ENCODE measurements at regions not wholly inside any gene's neighbourhood (a gene's known extent, or its start where the extent isn't known, plus 50 kb on each side); places are given as distances from the start of the nearest gene placed in this dataset.

GRCh38 chr2:121052023-121052422 is 233.0 kb downstream of the TFCP2L1 start:
- in situ Hi-C loops (cut with MboI; ENCODE audit: low pct_ligation_motif_present in 1 of 4, low pct_unique_long_range_greater_than_20kb in 1 of 4, low sequenced_read_pairs in 3 of 4) (no loop called here), intact Hi-C loops (cut with DNase I; ENCODE audit: low total_unique reads) (no loop called here)
- no peaks in the 10 kb centered on the region for H3K27me3 ChIP-seq
- WGBS, 2 donors (ENCODE audit: low coverage in 1 of 2): 77 to 86% methylated on average over 1 to 11 of the region's 11 CpGs
- H3K27ac ChIP-seq: no peak overlapping the region
- no peaks in the 10 kb centered on the region for H3K9me3 ChIP-seq
- no peak for DNase-seq
- H3K36me3 ChIP-seq: no peaks in the 10 kb centered on the region
- no peak overlapping the region for H3K4me3 ChIP-seq
- H3K4me1 ChIP-seq: no peaks in the 10 kb centered on the region
- TF ChIP-seq EP300 (IDR thresholded peaks at IDR 0.05; ENCODE audit: low read depth) (no peak), CTCF (IDR thresholded peaks at IDR 0.05) (no peak), POLR2A (IDR thresholded peaks at IDR 0.05) (no peak), POLR2AphosphoS5 (IDR thresholded peaks at IDR 0.05) (no peak)

GRCh38 chr2:121052521-121052920 is 232.5 kb downstream of the TFCP2L1 start:
- 27 to 39% methylated on average over 3 to 6 of the region's 6 CpGs for WGBS, 2 donors (ENCODE audit: low coverage in 1 of 2)
- intact Hi-C loops (cut with DNase I; ENCODE audit: low total_unique reads) (no loop called here), in situ Hi-C loops (cut with MboI; ENCODE audit: low pct_ligation_motif_present in 1 of 4, low pct_unique_long_range_greater_than_20kb in 1 of 4, low sequenced_read_pairs in 3 of 4) (no loop called here)
- Histone ChIP-seq H3K4me1 (no peaks in the 10 kb centered on the region), H3K9me3 (no peaks in the 10 kb centered on the region), H3K36me3 (no peaks in the 10 kb centered on the region), H3K4me3 (no peak overlapping the region), H3K27me3 (no peaks in the 10 kb centered on the region), H3K27ac (no peak overlapping the region)
- DNase-seq: no peak
- TF ChIP-seq POLR2A (IDR thresholded peaks at IDR 0.05) (no peak), EP300 (IDR thresholded peaks at IDR 0.05; ENCODE audit: low read depth) (no peak), CTCF (IDR thresholded peaks at IDR 0.05) (no peak), POLR2AphosphoS5 (IDR thresholded peaks at IDR 0.05) (no peak)

GRCh38 chr2:121055088-121055487 is 229.9 kb downstream of the TFCP2L1 start:
- Histone ChIP-seq H3K27ac (no peak overlapping the region), H3K36me3 (no peaks in the 10 kb centered on the region), H3K9me3 (no peaks in the 10 kb centered on the region), H3K27me3 (no peaks in the 10 kb centered on the region), H3K4me3 (no peak overlapping the region), H3K4me1 (no peaks in the 10 kb centered on the region)
- DNase-seq: no peak
- in situ Hi-C loops (cut with MboI; ENCODE audit: low pct_ligation_motif_present in 1 of 4, low pct_unique_long_range_greater_than_20kb in 1 of 4, low sequenced_read_pairs in 3 of 4) (no loop called here), intact Hi-C loops (cut with DNase I; ENCODE audit: low total_unique reads) (no loop called here)
- TF ChIP-seq CTCF (IDR thresholded peaks at IDR 0.05) (no peak), POLR2AphosphoS5 (IDR thresholded peaks at IDR 0.05) (no peak), EP300 (IDR thresholded peaks at IDR 0.05; ENCODE audit: low read depth) (no peak), POLR2A (IDR thresholded peaks at IDR 0.05) (no peak)
- WGBS, 2 donors (ENCODE audit: low coverage in 1 of 2): 90 to 100% methylated on average over 1 to 5 of the region's 5 CpGs

GRCh38 chr2:121055501-121055900 is 229.5 kb downstream of the TFCP2L1 start:
- no peak for DNase-seq
- H3K4me1 ChIP-seq: no peaks in the 10 kb centered on the region
- in situ Hi-C loops (cut with MboI; ENCODE audit: low pct_ligation_motif_present in 1 of 4, low pct_unique_long_range_greater_than_20kb in 1 of 4, low sequenced_read_pairs in 3 of 4): no loop called here
- no peak overlapping the region for H3K27ac ChIP-seq
- no peak overlapping the region for H3K4me3 ChIP-seq
- no peaks in the 10 kb centered on the region for H3K27me3 ChIP-seq
- H3K36me3 ChIP-seq: no peaks in the 10 kb centered on the region
- TF ChIP-seq EP300 (IDR thresholded peaks at IDR 0.05; ENCODE audit: low read depth) (no peak), POLR2A (IDR thresholded peaks at IDR 0.05) (no peak), POLR2AphosphoS5 (IDR thresholded peaks at IDR 0.05) (no peak)
- intact Hi-C loops (cut with DNase I; ENCODE audit: low total_unique reads): no loop called here
- WGBS, 2 donors (ENCODE audit: low coverage in 1 of 2): 65% methylated on average over 4 of the region's 4 CpGs; no CpG with 5 or more reads in 1 of the 2 donors
- no peaks in the 10 kb centered on the region for H3K9me3 ChIP-seq

GRCh38 chr2:121058852-121059558 is 226.0 kb downstream of the TFCP2L1 start:
- 63 to 65% methylated on average over 12 to 15 of the region's 15 CpGs for WGBS, 2 donors (ENCODE audit: low coverage in 1 of 2)
- intact Hi-C loops (cut with DNase I; ENCODE audit: low total_unique reads): no loop called here
- H3K36me3 ChIP-seq: no peaks in the 10 kb centered on the region
- no peak for TF ChIP-seq POLR2AphosphoS5 (IDR thresholded peaks at IDR 0.05)
- in situ Hi-C loops (cut with MboI; ENCODE audit: low pct_ligation_motif_present in 1 of 4, low pct_unique_long_range_greater_than_20kb in 1 of 4, low sequenced_read_pairs in 3 of 4): no loop called here
- no peak for DNase-seq
- no peaks in the 10 kb centered on the region for H3K27me3 ChIP-seq
- H3K27ac ChIP-seq: no peak overlapping the region
- H3K4me1 ChIP-seq: no peaks in the 10 kb centered on the region
- no peak overlapping the region for H3K4me3 ChIP-seq
- no peaks in the 10 kb centered on the region for H3K9me3 ChIP-seq
